Heart left ventricle (tissue), 13 donors: ENCODE measurements at regions not wholly inside any gene's neighbourhood (a gene's known extent, or its start where the extent isn't known, plus 50 kb on each side); places are given as distances from the start of the nearest gene placed in this dataset.

Experiments used
- CTCF ChIP-seq, 12 donors: fragments of 200-600 bp; sonication (generic) in 4 of 12; IDR thresholded peaks; one replicate each; pipeline versions ENCODE4 v1.5.0 to v1.8.0; 2018 to 2022; ENCODE audit warnings: antibody characterized with exemption in 12 of 12, mild to moderate bottlenecking in 5 of 12
- POLR2A ChIP-seq, 2 donors: fragments of 450-650 bp; IDR thresholded peaks; one replicate each; pipeline ENCODE4 v1.6.1; 2017; ENCODE audit warnings: antibody characterized with exemption in 2 of 2, mild to moderate bottlenecking in 2 of 2, moderate library complexity in 2 of 2
- donor health status: ischemic (EF 13 %, LVEDD 7.1; RV severe dilation, severe dysfunction).
- donor health status: DM: no; HTN: yes; CAD: no.
- donor health status: DM: no; HTN: no; CAD: no.
- donor health status: ischemic (EF 25% LVEDD 6.9; RV normal size, moderate dysfunction).
- donor health status: ischemic (EF 25% LVEDD 5.7; RV mildly dilated, moderate dysfunction).
- donor health status: ischemic (EF 35%, LVEDD 5.7; RV mildly dilated, moderate dysfunction).
- donor health status: nonischemic (EF 11% LVEDD 7.7; RV severe dilation, severe dysfunction).
- donor health status: DM: yes; HTN: yes; CAD: no.
- donor health status: PGD.
- donor health status: ischemic (EF 29% LVEDD 5.4; RV normal size, mild dysfunction).
- donor health status: nonischemic (EF 23%, LVEDD 6.1; RV moderate dilation, normal function).

GRCh38 chr7:24502135-24502488, 71.1 kb upstream of the PALS2 start:
- TF ChIP-seq POLR2A (IDR thresholded peaks at IDR 0.05) (no peak), CTCF (IDR thresholded peaks at IDR 0.05) (no peak)
